ENCODE measurements at regions not wholly inside any gene's neighbourhood (a gene's known extent, or its start where the extent isn't known, plus 50 kb on each side); places are given as distances from the start of the nearest gene placed in this dataset.

DNA sequence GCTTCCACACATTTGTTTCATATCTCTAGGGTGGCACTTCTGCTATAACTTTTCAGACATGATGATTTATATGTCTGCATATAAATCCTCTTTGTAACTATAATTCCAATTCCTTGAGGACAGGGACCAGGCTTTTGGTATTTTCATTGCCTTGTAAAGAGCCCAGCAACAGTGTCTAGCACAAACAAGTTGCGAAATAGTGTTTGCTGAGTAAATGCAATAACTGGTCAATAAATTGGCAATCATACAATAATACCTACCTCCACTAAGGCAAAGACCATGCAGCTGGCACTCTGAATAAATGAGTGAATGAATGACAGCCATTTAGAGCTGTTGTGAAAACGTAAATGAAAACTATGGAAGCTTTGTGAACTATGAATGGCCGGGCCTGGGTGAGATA, 564.0 kb upstream of the ZNF462 start:
- TF ChIP-seq, protein P1, sequence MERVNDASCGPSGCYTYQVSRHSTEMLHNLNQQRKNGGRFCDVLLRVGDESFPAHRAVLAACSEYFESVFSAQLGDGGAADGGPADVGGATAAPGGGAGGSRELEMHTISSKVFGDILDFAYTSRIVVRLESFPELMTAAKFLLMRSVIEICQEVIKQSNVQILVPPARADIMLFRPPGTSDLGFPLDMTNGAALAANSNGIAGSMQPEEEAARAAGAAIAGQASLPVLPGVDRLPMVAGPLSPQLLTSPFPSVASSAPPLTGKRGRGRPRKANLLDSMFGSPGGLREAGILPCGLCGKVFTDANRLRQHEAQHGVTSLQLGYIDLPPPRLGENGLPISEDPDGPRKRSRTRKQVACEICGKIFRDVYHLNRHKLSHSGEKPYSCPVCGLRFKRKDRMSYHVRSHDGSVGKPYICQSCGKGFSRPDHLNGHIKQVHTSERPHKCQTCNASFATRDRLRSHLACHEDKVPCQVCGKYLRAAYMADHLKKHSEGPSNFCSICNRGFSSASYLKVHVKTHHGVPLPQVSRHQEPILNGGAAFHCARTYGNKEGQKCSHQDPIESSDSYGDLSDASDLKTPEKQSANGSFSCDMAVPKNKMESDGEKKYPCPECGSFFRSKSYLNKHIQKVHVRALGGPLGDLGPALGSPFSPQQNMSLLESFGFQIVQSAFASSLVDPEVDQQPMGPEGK (CRISPR knock-in tag; IDR thresholded peaks at IDR 0.05; ENCODE audit: borderline replicate concordance) = no peak
- TF ChIP-seq ZC3H10 (CRISPR knock-in tag; IDR thresholded peaks at IDR 0.05) = no peak
- no peak for TF ChIP-seq RARB (CRISPR knock-in tag; IDR thresholded peaks at IDR 0.05)
- TF ChIP-seq POU6F1 (CRISPR knock-in tag; IDR thresholded peaks at IDR 0.05; ENCODE audit: borderline replicate concordance, low read depth) = no peak
- no peak for TF ChIP-seq PPARA (CRISPR knock-in tag; IDR thresholded peaks at IDR 0.05; ENCODE audit: borderline replicate concordance)
- no peak for TF ChIP-seq CSDC2 (CRISPR knock-in tag; IDR thresholded peaks at IDR 0.05)
- no peak for TF ChIP-seq CREB5 (CRISPR knock-in tag; IDR thresholded peaks at IDR 0.05; ENCODE audit: low read depth)
- no peak for TF ChIP-seq ZFP3 (CRISPR knock-in tag; IDR thresholded peaks at IDR 0.05)
- no peak for TF ChIP-seq SNAI2 (CRISPR knock-in tag; IDR thresholded peaks at IDR 0.05)
- no peak for TF ChIP-seq GLIS3 (CRISPR knock-in tag; IDR thresholded peaks at IDR 0.05)
- TF ChIP-seq, protein P2, sequence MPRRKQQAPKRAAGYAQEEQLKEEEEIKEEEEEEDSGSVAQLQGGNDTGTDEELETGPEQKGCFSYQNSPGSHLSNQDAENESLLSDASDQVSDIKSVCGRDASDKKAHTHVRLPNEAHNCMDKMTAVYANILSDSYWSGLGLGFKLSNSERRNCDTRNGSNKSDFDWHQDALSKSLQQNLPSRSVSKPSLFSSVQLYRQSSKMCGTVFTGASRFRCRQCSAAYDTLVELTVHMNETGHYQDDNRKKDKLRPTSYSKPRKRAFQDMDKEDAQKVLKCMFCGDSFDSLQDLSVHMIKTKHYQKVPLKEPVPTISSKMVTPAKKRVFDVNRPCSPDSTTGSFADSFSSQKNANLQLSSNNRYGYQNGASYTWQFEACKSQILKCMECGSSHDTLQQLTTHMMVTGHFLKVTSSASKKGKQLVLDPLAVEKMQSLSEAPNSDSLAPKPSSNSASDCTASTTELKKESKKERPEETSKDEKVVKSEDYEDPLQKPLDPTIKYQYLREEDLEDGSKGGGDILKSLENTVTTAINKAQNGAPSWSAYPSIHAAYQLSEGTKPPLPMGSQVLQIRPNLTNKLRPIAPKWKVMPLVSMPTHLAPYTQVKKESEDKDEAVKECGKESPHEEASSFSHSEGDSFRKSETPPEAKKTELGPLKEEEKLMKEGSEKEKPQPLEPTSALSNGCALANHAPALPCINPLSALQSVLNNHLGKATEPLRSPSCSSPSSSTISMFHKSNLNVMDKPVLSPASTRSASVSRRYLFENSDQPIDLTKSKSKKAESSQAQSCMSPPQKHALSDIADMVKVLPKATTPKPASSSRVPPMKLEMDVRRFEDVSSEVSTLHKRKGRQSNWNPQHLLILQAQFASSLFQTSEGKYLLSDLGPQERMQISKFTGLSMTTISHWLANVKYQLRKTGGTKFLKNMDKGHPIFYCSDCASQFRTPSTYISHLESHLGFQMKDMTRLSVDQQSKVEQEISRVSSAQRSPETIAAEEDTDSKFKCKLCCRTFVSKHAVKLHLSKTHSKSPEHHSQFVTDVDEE (CRISPR knock-in tag; IDR thresholded peaks at IDR 0.05) = no peak
- no peak for TF ChIP-seq ZNF70 (CRISPR knock-in tag; IDR thresholded peaks at IDR 0.05)
- TF ChIP-seq ZFP30 (CRISPR knock-in tag; IDR thresholded peaks at IDR 0.05) = no peak
- no peak for TF ChIP-seq BACH2 (CRISPR knock-in tag; IDR thresholded peaks at IDR 0.05; ENCODE audit: borderline replicate concordance)
- no peak for ATAC-seq

GRCh38 chr9:106304401-106304920, 558.5 kb upstream of the ZNF462 start:
- no peak for ATAC-seq
- TF ChIP-seq, protein P1 (CRISPR knock-in tag; IDR thresholded peaks at IDR 0.05; ENCODE audit: borderline replicate concordance) = no peak
- TF ChIP-seq ZNF8 (CRISPR knock-in tag; IDR thresholded peaks at IDR 0.05) (no peak), ZNF70 (CRISPR knock-in tag; IDR thresholded peaks at IDR 0.05) (no peak), TOX (CRISPR knock-in tag; IDR thresholded peaks at IDR 0.05; ENCODE audit: borderline replicate concordance) (no peak), ARNTL (CRISPR knock-in tag; IDR thresholded peaks at IDR 0.05; ENCODE audit: borderline replicate concordance, low read depth) (no peak), TCF4 (CRISPR knock-in tag; IDR thresholded peaks at IDR 0.05; ENCODE audit: borderline replicate concordance) (no peak)
- TF ChIP-seq, protein P2 (CRISPR knock-in tag; IDR thresholded peaks at IDR 0.05) = no peak
